GM19467 (cell line): ENCODE measurements at regions not wholly inside any gene's neighbourhood (a gene's known extent, or its start where the extent isn't known, plus 50 kb on each side); places are given as distances from the start of the nearest gene placed in this dataset.

Source experiments
- ATAC-seq: cut with Tn5 transposase; IDR thresholded peaks from one replicate; pipeline ENCODE4 v1.9.1; 2021; ENCODE audit warnings: mild to moderate bottlenecking, moderate library complexity; ENCODE audit not compliant: unreplicated experiment

DNA sequence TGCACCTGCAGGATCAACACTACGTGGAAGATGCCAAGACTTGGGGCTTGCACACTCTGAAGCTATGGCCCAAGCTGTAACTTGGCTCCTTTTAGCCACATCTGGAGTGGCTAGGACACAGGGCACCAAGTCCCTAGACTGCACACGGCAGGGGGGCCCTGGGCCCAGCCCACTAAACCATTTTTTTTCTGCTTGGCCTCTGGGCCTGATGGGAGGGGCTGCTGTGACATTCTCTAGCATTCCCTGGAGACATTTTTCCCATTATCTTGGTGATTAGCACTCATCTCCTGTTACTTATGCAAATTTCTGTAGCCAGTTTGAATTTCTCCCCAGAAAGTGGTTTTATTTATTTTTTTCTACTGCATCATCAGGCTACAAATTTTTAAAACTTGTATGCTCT lies 1080.7 kb downstream of the LRFN5 start:
- ATAC-seq = no peak

DNA sequence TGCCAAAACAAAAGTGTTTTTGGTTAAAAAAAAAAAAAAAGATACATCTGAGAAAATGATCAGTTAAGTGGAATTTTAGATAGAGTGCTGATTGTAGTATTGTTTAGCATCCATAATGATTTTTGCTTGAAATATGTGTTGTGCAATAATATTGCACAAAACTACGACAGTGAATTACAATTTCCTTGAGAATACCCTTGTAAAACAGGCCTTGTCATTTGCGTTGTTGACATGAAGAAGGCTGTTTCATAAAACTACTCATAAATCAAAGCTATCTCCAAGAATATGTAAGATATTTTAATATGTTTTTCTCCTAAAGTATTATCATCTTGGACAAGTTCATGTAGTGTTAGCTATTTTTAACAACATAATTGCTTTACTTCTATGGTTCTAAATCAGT lies 1077.0 kb downstream of the LRFN5 start:
- ATAC-seq = no peak

DNA sequence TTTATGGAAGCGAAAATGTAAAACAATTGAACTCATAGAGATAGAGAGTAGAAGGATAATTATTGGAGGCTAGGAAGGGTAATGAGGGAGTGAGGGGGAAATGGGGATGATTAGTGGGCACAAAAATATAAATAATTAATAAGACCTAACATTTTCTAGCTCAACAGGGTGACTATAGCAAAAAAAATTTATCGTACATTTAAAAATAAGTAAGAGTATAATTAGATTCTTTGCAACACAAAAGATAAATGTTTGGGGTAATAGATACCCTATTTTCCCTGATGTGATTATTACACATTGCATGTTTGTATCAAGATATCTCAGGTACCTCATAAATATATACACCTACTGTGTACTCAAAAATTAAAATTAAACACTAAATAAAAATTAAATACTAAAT lies 1070.0 kb downstream of the LRFN5 start:
- no peak for ATAC-seq

DNA sequence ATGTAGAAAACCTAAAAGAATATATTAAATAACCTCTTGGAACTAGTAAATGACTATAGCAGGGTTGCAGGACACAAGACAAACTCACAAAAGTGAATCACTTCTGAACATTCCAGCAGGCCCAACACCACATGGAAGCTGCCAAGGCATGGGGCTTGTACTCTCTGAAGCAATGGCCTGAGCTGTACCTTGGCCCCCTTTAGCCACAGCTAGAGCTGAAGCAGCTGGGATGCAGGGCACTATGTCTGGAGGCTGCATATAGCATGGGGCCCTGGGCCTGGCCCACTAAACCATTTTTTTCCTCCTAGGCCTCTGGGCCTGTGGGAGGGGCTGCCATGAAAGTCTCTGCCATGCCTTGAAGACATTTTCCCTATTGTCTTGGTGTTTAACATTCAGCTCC lies 1067.3 kb downstream of the LRFN5 start:
- no peak for ATAC-seq

DNA sequence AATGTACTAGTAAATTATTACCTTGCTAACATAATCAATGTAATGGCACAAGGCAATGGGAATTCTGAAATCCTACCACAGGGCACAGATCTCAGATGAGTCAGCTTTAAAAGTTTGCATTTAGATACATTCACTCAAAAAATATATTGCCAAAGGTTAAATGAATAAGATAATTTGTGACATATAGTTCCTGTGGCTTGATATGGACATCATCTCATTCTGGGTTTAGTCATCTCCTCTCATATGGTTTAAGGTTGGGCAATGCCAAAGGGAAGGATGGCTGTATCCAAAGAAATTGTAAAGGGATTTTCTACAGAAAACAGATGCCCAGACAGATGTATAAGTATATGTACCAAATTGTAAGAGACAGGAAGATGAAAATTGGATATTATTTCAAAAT lies 1065.0 kb downstream of the LRFN5 start:
- no peak for ATAC-seq

DNA sequence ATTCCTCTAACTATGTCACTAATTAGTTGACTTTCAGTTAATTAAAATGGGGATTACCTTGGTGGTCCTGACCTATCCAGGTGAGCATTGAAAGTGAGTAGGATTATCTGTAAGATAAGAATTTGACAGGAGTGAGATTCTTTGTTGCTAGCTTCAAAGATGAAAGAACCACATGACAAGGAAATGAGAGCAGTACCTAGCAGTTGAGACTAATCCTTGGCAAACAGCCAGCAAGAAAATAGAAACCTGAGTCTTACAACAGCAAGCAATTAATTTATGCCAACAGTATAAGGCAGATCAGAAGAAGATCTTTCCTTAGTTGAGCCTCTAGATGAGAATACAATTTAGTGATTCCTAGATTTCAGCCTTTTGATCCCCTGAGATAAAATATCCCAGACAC lies 1058.4 kb downstream of the LRFN5 start:
- ATAC-seq = no peak

DNA sequence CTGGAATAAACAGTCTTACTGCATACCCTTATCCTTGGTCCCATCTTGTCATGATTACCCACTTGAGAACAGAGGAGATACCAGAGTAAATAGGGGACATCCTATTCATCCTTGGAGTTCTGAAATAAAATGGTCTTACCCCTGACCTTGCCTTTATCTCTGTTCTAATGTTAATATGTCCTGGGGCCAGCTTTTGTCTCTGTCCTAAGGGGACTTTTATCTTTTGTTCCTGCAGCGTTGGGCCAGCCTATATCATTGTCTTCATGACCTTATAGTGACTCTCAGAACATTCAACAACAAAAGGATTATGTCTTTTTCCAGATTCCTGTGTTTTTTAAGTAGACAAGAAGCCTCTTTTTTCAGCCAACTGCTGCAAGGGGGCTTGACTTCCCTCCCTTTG lies 1057.5 kb downstream of the LRFN5 start:
- ATAC-seq = no peak

DNA sequence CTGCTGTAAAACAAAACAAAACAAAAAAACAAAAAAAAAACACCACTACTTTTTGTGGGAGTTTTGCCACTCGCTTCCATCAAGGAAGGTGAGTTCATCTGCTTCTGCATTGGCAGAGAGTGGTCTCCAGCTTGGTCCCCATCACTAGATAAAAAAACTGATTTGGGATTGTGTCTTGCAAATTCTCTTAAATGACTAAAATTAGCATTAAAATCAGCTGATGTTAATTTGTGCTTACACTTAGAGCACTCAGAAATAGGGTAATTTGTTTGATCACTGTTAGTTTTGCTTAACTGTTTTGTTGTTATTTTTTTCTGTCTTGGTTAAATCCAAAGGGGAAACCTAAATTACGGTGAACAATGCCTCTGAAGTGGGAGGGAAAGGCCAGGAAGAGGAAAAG lies 1048.0 kb downstream of the LRFN5 start:
- no peak for ATAC-seq

DNA sequence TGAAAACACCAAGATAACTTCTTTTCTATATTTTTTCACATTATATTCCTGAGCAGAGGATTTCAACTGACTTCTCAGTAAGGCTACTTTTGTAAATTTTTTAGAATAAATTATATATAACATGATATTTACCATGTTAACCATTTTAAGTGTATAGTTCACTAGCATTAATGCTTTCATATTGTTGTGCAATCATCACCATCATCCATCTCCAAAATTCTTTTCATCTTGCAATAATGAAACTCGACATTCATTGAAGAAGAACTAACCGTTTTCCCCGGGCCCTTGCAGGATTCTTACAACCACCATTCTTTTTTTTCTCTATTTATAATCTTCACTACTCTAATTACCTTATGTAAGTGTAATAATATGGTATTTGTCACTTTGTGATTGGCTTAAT lies 1036.1 kb downstream of the LRFN5 start:
- ATAC-seq = no peak

DNA sequence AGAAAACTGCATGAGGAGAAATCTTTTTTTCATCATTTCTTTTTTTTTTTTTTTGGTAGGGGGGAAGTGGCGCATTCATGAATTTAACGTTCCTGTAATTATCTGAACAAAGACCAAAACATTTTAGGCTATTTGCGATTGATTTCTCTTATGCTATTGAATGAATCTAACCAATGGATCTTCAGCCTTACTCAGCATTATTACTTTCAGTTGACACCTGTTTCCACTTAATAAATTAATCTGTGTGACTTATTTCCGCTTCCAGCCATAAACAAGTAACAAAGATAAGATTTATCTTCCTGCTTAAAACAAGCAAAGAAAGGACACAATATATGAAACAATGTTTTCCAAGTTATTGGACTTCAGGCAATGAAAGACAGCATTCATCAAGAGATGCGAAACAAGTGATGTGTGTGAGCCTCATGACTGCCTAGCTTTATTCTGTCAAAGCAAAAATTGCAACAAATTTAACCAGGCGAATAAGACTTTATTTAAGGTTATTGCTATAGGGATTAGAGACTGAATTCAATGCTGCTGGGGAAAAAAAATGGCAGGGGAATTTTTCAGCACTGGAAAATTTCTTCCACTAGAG lies 1026.9 kb downstream of the LRFN5 start:
- no peak for ATAC-seq

DNA sequence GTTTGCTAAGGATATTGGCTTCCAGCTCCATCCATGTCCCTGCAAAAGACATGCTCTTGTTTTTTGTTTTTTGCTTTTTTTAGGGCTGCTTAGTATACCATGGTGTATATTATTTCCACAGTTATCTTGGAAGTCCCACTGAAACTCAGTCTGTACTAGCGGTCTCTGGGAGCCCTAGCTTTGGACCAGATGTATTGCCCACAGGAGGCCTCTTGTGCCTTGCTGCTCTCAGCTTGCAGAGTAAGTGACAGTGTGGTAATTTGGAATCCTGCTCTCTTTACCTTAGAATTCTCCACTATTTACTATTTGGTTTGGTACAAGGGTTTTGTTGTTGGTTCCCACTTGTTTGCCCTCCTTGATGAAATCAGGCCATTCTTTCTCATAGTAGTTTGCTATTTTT lies 1022.9 kb downstream of the LRFN5 start:
- no peak for ATAC-seq

DNA sequence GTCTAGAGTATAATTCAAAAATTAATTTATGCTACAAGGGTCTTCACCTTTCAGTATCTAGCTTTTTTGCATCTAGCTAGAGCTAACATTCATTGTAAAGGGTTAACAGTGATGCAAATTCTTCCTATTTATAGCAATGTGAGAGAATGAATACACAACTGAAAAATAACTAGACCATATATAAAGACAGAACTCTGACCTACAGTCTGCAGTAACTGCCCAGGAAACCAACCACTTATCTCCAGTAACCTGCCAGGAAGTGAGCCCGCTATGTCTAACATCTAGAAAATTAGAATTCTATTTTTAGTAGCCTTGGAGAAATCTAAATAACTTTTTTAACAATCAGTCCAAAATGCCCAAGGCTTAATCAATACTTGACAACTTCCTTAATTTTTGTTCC lies 1021.9 kb downstream of the LRFN5 start:
- ATAC-seq = no peak

DNA sequence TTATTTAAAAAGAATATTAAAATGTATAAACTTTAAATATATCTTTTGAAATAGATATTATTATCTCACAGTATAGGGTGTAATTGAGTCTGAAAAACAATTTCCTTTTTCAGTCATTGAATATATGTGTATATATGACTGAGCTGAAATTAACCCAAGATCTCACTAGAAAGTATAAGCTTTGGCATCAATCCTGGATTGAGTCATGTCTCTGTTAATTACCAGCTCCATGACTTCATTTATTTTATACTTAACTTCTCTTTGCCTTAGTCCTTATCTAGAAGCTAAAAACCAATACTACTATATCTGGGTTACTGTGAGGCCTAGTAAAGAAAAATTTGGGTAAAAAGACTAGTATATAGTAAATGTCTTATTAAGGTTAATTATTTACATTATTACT lies 1020.3 kb downstream of the LRFN5 start:
- ATAC-seq = no peak

DNA sequence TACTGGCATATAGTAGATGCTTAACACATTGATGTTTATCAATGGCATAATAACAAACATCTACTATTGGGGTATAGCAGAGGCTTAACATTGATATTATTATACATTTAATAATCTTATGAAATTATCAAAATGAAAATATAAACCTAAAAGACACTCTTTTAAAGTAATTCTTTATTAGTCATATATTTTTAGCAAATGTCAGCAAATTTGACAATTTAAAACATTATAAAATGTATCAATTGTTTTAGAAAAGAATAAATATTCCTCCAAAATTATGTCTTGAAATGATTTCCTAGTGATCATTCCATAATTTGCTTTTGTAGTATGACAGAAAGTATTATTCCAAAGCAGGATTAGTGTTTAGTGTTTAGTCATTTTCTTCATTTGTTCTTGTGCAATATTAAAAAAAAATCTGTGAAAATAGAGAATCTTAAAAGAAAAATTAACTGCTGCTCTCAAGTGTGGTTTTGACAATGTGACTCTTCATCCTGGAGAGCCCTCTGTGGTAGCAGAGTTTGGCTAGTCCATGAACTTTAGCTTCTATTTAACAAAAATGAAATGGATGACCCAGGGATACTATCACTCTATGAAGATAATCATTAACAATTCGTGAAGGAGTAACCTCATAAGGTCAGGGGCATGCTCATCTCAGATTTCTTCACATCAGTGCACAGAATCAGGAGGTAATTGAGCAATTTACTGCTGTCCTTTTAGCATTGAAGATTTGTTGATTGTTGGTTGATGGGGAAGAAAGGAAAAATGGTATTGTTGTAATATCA lies 1018.5 kb downstream of the LRFN5 start:
- no peak for ATAC-seq

DNA sequence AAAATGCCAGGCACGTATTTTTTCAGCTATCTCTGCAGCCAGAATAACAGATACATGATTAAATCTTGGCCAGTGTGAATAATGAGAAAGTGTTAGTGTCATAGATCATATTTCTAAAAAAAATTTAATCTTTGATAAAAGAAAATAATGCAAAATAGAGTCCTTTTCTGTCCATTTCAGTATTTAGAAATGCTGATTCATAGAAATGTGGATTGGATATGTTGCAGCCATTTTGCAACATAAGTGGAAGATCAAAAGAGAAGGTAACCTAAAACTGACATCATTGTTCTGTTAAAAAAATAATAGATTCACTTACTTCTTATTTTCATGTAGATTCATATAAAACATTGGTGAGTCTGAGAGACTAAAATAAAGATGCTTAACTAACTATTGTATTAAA lies 1010.3 kb downstream of the LRFN5 start:
- ATAC-seq = no peak

DNA sequence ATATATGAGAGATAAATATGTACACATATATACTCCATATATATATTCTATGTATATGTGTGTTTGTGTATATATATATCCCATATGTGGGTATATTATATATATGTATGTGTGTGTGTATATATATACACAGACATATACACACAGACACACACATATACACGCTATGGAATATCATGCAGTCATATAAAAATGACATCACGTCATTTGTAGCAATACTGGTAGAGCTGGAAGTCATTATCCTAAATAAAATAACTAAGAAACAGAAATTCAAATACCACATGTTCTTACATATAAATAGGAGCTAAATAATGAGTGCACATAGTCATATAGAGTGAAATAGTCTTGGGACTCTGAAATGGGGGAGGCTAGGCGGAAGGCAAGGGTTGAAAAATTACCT lies 1000.2 kb downstream of the LRFN5 start:
- ATAC-seq = no peak

DNA sequence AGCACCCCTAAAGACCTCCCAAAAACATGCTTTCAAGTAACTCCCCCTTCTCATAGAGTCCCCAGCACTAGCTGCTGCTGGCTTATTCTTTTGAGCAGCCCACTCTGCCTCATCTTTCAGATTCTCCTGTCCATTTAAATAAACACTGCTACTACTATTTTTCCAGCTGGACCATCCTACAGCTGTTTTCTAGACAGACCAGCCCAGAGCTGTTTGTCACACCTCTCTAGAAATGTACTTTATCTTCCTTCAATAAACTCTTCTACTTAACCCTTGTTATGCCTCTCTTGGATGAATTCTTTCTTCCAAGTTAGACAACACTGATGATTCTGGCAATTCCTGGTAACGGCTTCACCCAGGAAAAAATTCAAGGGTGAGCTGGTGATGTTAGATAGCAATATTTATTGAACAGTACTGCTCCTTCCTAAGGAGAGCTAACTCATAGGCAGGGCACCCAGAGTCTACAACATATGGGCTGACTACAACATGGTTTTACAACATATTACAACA lies 995.7 kb downstream of the LRFN5 start:
- ATAC-seq = no peak

DNA sequence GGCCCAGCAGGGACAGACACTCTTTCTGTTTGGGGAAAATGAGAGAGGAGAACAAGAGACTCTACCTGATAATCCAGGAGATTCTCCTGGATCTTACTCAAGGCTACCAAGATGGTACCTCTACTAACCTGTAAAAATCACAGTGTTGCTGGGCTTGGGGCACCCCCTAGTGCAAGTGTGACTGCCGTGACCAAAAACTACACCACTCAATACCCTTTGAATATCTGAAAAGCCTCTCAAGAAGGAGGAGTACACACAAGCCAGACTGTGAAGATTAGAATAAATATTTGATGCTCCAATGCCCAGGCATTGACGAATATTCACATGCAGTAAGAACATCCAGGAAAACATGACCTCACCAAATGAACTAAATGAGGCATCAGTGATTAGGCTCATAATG lies 965.4 kb downstream of the LRFN5 start:
- no peak for ATAC-seq

DNA sequence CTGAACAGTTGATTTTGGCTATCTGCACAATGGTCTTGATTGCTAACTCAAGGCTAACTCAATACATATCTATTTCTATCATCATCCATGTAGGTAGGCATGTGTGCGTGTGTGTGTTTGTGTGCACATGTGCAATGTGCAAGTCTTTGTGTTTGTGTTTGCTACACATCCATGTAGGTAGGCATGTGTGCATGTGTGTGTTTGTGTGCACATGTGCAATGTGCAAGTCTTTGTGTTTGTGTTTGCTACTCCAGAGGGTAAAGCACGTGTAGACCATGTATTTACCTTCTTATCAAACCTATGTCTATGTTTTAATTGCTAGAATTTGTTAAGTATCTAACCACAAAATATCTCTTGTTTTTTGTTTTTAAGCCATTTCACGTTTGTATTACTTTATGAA lies 962.6 kb downstream of the LRFN5 start:
- no peak for ATAC-seq

DNA sequence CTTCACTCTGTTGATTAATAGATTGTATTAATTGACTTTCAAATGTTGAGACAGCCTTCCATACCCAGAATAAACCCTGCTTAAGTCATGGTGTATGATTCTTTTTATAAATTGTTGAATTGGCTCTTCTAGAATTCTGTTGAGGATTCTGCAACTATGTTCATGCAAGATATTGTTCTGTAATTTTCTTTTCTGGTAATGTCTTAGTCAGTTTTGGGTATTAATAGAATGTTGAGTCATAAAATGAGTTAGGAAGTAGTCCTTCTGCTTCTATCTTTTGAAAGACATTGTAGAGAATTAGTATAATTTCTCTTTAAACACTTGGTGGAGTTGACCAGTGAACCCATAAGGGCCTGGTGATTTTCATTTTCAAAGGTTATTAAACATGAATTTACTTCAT lies 958.9 kb downstream of the LRFN5 start:
- ATAC-seq = no peak

DNA sequence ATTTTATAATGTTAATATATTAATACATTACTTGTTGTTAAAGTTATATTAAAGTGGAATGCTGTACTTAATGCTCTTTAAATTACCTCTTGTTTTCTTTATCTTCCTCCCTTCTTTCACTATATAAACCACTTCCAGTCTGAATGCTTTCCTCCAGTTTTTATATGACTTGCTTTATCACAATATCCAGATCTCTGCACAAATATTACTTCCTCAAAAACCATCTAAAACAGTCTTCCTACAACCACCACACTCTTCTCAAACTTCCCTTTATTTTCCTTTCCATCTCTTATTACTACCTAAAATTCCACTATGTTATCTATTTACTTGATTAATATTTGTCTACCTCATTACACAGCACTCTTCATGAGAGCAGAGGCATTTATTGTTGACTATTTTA lies 956.6 kb downstream of the LRFN5 start:
- no peak for ATAC-seq

DNA sequence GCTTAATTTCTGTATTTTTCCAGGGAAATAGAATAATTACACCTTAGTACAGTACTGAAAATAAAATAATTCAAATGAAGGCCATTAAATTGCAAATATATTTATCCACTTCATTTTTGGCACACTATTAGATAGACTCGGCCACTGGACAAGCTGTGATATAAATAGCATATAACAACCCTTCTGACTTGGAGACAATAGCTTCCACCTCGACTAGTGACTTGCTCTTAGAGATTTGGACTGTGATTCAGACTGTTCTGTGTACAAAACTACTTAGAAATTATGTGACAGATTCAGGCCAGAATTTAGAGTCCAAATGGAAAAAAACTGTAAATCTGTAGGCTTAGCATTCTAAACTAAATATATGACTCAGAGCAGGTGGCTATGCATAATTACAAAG lies 949.9 kb downstream of the LRFN5 start:
- no peak for ATAC-seq

DNA sequence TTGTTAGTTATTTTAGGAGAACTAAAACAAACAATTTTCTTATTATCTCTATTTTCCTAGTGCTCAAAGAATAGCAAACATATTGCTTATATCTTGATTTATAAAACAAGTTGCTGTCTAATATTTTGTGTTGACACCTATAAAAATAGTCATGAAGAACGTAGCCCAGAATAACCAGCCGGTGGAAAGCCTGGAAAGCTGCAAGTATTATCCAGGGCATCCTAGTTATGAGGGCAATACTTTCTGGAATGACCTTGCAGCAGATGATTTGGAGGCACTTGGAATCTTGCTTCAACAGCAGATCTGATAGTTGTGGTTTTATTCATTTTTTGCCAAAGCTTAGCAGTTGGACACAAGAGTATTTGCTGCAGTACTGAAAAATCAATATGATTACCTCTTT lies 948.7 kb downstream of the LRFN5 start:
- no peak for ATAC-seq
